Natural killer cell (primary cell): ENCODE measurements at regions not wholly inside any gene's neighbourhood (a gene's known extent, or its start where the extent isn't known, plus 50 kb on each side); places are given as distances from the start of the nearest gene placed in this dataset.

ENCODE experiments used
- ATAC-seq, 3 donors: fragments of 150-1000 bp in 2 of 3; fragments of 200-7000 bp in 1 of 3; cut with Tn5 transposase; 1 replicate in 1 of 3; 2 replicates in 2 of 3; pipeline ENCODE4 v1.10.0; 2021; ENCODE audit warnings: mild to moderate bottlenecking in 2 of 3, moderate library complexity in 2 of 3
- DNase-seq, 2 donors: peaks; one replicate each; pipeline versions ENCODE4 v3.0.0 to v3.0.0-alpha.2; 2013 to 2021; ENCODE audit warnings: mixed read lengths in 1 of 2
- H3K27ac ChIP-seq: one replicate; pipeline ENCODE4 v1.5.1; 2013; ENCODE audit warnings: mild to moderate bottlenecking, low read length
- H3K27me3 ChIP-seq: one replicate; pipeline ENCODE4 v1.6.1; 2013; ENCODE audit warnings: low read length; ENCODE audit not compliant: control insufficient read depth, insufficient read depth
- H3K36me3 ChIP-seq: one replicate; pipeline ENCODE4 v1.6.1; 2013; ENCODE audit warnings: low read length; ENCODE audit not compliant: control insufficient read depth, insufficient read depth
- H3K4me1 ChIP-seq: one replicate; pipeline ENCODE4 v1.6.1; 2013; ENCODE audit warnings: low read length; ENCODE audit not compliant: control insufficient read depth, insufficient read depth
- H3K4me3 ChIP-seq: one replicate; pipeline ENCODE4 v1.5.1; 2013; ENCODE audit warnings: low read length
- H3K9me3 ChIP-seq: one replicate; pipeline ENCODE4 v1.6.1; 2013; ENCODE audit warnings: low read length; ENCODE audit not compliant: control insufficient read depth, insufficient read depth
- H3K27ac Mint-ChIP-seq, 2 donors: one replicate each; pipeline ENCODE4 v1.8.0; 2022; ENCODE audit warnings: mild to moderate bottlenecking in 2 of 2, mixed read lengths in 2 of 2, moderate library complexity in 1 of 2
- H3K27me3 Mint-ChIP-seq, 2 donors: one replicate each; pipeline ENCODE4 v1.8.0; 2022; ENCODE audit warnings: low read depth in 2 of 2, mixed read lengths in 2 of 2
- H3K36me3 Mint-ChIP-seq: one replicate; pipeline ENCODE4 v1.8.0; 2022; ENCODE audit warnings: mixed read lengths
- H3K4me1 Mint-ChIP-seq, 2 donors: one replicate each; pipeline ENCODE4 v1.8.0; 2022; ENCODE audit warnings: mixed read lengths in 2 of 2
- H3K4me3 Mint-ChIP-seq: one replicate; pipeline ENCODE4 v1.8.0; 2022; ENCODE audit warnings: mild to moderate bottlenecking, moderate library complexity, mixed read lengths
- H3K9me3 Mint-ChIP-seq, 2 donors: one replicate each; pipeline ENCODE4 v1.8.0; 2022; ENCODE audit warnings: mixed read lengths in 2 of 2
- WGBS: methylation state at CpG from one replicate; pipeline ENCODE4 v1.1.7; 2013; ENCODE audit warnings: missing lambda C conversion rate; ENCODE audit not compliant: insufficient coverage; 5-methylcytosine and 5-hydroxymethylcytosine counted together
- intact Hi-C: fragments of 100-400 bp; cut with micrococcal nuclease; formaldehyde crosslinking; loops from one replicate; pipeline ENCODE4 v1.14.2; 2022
- TF ChIP-seq, protein P1 (sequence below): fragments of 200-600 bp; IDR thresholded peaks from one replicate; pipeline ENCODE4 v1.8.0; 2022; ENCODE audit warnings: antibody characterized with exemption

DNA sequence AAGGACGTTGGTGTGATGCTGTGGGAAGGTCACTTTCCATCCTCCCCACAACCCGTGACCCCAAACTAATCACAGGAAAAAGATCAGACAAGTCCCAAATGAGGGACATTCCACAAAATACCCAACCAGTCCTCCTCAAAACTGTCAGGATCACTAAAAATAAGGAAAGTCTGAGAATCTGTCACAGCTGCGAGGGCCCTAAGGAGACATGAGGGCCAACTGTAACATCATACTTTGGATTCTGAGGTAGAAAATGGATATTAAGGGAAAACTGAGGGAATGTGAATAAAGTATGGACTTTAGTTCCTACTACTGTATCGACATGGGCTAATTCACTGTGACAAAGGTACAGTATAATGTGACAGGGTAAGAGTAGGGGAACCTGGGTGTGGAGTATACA is 85.1 kb upstream of the FAM20C start:
- WGBS: 90% methylated on average over 4 of the region's 4 CpGs
- no peak overlapping the region for H3K4me3 Mint-ChIP-seq
- H3K27me3 Mint-ChIP-seq: peaks cover 5 to 24% of the 10 kb centered on the region in 2 donors
- peaks cover 0 to 7% of the 10 kb centered on the region in 2 donors for H3K4me1 Mint-ChIP-seq
- H3K36me3 ChIP-seq: no peaks in the 10 kb centered on the region
- H3K27ac Mint-ChIP-seq: no peak overlapping the region
- TF ChIP-seq, protein P1, sequence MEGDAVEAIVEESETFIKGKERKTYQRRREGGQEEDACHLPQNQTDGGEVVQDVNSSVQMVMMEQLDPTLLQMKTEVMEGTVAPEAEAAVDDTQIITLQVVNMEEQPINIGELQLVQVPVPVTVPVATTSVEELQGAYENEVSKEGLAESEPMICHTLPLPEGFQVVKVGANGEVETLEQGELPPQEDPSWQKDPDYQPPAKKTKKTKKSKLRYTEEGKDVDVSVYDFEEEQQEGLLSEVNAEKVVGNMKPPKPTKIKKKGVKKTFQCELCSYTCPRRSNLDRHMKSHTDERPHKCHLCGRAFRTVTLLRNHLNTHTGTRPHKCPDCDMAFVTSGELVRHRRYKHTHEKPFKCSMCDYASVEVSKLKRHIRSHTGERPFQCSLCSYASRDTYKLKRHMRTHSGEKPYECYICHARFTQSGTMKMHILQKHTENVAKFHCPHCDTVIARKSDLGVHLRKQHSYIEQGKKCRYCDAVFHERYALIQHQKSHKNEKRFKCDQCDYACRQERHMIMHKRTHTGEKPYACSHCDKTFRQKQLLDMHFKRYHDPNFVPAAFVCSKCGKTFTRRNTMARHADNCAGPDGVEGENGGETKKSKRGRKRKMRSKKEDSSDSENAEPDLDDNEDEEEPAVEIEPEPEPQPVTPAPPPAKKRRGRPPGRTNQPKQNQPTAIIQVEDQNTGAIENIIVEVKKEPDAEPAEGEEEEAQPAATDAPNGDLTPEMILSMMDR: no peak
- H3K9me3 Mint-ChIP-seq: peaks cover 0 to 3% of the 10 kb centered on the region in 2 donors
- ATAC-seq (no peak), DNase-seq (no peak)
- H3K9me3 ChIP-seq: peaks cover 8% of the 10 kb centered on the region
- peaks cover under 1% of the 10 kb centered on the region for H3K36me3 Mint-ChIP-seq
- peaks cover 4% of the 10 kb centered on the region for H3K4me1 ChIP-seq
- H3K4me3 ChIP-seq: no peak overlapping the region
- no peak overlapping the region for H3K27ac ChIP-seq
- H3K27me3 ChIP-seq: peaks cover 3% of the 10 kb centered on the region
- intact Hi-C loops: no loop called here

DNA sequence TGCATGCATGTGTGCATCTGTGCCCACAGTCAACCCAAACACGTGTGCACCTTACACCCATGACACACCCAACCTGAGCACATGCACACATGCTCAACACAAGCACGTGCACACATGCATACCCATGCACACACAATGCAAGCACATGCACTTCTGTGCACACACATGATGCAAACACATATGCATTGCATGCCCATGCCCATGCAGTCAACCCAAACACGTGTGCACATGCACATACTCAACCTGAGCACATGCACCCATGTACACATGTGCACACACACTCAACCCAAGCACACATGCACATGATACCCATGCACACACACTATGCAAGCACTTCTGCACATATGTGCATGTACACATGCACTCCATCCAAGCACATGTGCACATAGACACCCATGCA is 84.5 kb upstream of the FAM20C start:
- no peaks in the 10 kb centered on the region for H3K4me1 ChIP-seq
- peaks cover 7 to 31% of the 10 kb centered on the region in 2 donors for H3K27me3 Mint-ChIP-seq
- peaks cover 2 to 3% of the 10 kb centered on the region in 2 donors for H3K9me3 Mint-ChIP-seq
- 83% methylated on average over 3 of the region's 3 CpGs for WGBS
- ATAC-seq (no peak), DNase-seq (no peak)
- H3K27ac ChIP-seq: no peak overlapping the region
- no peaks in the 10 kb centered on the region for H3K36me3 ChIP-seq
- H3K27me3 ChIP-seq: peaks cover 3% of the 10 kb centered on the region
- TF ChIP-seq, protein P1: no peak
- H3K4me1 Mint-ChIP-seq: no peaks in the 10 kb centered on the region
- peaks cover 1% of the 10 kb centered on the region for H3K9me3 ChIP-seq
- H3K4me3 ChIP-seq: no peak overlapping the region
- no peak overlapping the region for H3K4me3 Mint-ChIP-seq
- peaks cover 7% of the 10 kb centered on the region for H3K36me3 Mint-ChIP-seq
- no peak overlapping the region for H3K27ac Mint-ChIP-seq
- intact Hi-C loops: no loop called here

DNA sequence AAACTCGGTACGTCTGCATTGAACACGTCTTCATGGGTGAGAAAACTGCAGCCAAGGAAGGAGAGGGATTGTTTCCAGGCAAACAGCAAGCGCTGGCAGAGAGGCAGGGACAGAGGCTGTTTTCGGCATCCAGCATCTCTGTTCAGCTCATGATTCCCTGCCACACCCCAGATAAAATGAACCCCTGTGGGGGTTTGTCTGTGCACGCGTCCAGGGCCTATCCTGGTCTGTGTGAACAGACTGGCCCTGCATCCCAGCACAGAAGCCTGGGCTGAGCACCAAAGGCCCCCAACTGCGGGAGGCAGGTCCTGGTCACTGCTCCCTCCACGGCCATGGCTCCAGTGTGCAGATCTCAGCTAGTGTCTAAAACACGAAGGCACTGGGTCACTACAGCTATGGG is 83.3 kb upstream of the FAM20C start:
- Mint-ChIP-seq H3K27me3 (peaks cover 18 to 41% of the 10 kb centered on the region in 2 donors), H3K36me3 (peaks cover 17% of the 10 kb centered on the region), H3K9me3 (peaks cover 3 to 5% of the 10 kb centered on the region in 2 donors), H3K4me1 (no peaks in the 10 kb centered on the region), H3K27ac (no peak overlapping the region), H3K4me3 (no peak overlapping the region)
- no peaks in the 10 kb centered on the region for H3K36me3 ChIP-seq
- DNase-seq: no peak
- no peak for ATAC-seq
- H3K4me1 ChIP-seq: no peaks in the 10 kb centered on the region
- 93% methylated on average over 10 of the region's 10 CpGs for WGBS
- H3K27ac ChIP-seq: no peak overlapping the region
- H3K4me3 ChIP-seq: no peak overlapping the region
- H3K9me3 ChIP-seq: no peaks in the 10 kb centered on the region
- intact Hi-C loops: no loop called here
- H3K27me3 ChIP-seq: peaks cover 3% of the 10 kb centered on the region
- TF ChIP-seq, protein P1: no peak

DNA sequence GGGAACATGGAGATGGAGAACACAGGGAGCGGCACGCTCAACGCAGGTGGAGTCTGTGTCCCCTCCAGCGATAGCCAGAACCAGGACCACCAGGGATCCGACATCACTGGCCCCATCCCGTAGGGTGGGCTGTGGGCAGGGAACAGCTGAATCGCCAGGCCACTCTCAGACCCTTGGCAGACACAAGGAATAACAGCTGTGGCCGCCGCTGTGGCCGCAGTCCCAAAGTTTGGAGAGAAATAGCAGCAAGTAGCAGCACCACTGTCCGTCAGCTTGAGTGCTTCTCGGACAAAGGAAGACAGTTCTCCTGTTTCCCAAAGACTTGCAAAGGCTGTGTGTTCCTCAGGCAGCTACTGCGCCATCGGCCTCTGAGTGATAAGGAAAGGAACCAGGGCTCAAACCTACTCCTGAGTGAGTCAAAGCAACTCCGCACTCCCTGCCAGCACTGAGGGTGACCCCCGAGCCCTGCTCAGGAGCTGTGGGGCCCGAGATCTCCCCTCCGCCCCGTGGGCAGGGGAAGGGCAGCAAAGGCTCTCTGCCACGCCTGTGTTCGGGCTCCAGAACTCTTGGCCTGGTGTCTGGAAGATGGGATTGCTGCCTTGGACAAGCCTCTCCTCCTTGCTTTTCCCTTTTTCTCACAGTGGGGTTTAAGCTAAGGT is 82.3 kb upstream of the FAM20C start:
- peaks cover 25 to 43% of the 10 kb centered on the region in 2 donors for H3K27me3 Mint-ChIP-seq
- TF ChIP-seq, protein P1: no peak
- no peak overlapping the region for H3K4me3 ChIP-seq
- peaks cover 3 to 5% of the 10 kb centered on the region in 2 donors for H3K9me3 Mint-ChIP-seq
- H3K9me3 ChIP-seq: no peaks in the 10 kb centered on the region
- H3K27ac ChIP-seq: no peak overlapping the region
- H3K27me3 ChIP-seq: peaks cover 6% of the 10 kb centered on the region
- no peak overlapping the region for H3K4me3 Mint-ChIP-seq
- DNase-seq (no peak), ATAC-seq (no peak)
- H3K4me1 Mint-ChIP-seq: no peaks in the 10 kb centered on the region
- WGBS: 90% methylated on average over 21 of the region's 21 CpGs
- H3K36me3 ChIP-seq: no peaks in the 10 kb centered on the region
- peaks cover 17% of the 10 kb centered on the region for H3K36me3 Mint-ChIP-seq
- no peaks in the 10 kb centered on the region for H3K4me1 ChIP-seq
- H3K27ac Mint-ChIP-seq: no peak overlapping the region
- intact Hi-C loops: no loop called here
